RWPE1 (cell line): ENCODE measurements at regions not wholly inside any gene's neighbourhood (a gene's known extent, or its start where the extent isn't known, plus 50 kb on each side); places are given as distances from the start of the nearest gene placed in this dataset.

Source experiments
- CTCF ChIA-PET: fragments of 350-600 bp; sonication (Branson Sonifier 250); formaldehyde crosslinking; extraction: SDS; loops from one replicate; lab custom pipeline; 2021; lab: Yijun Ruan, JAX
- POLR2A ChIA-PET: fragments of 400-600 bp; formaldehyde crosslinking; extraction: SDS; loops from one replicate; lab custom pipeline; 2020; ENCODE audit warnings: antibody characterized with exemption; ENCODE audit not compliant: low non-redundant PET; lab: Yijun Ruan, JAX
- DNase-seq: peaks from one replicate; pipeline ENCODE4 v3.0.0; 2012; ENCODE audit warnings: low spot score
- H3K27ac ChIP-seq: fragments of 450-650 bp; 2 replicates; pipeline ENCODE4 v1.5.1; 2017
- TF ChIP-seq, protein P1 (sequence below): fragments of 450-650 bp; conservative IDR thresholded peaks from 2 replicates; pipeline ENCODE4 v1.5.1; 2017; ENCODE audit warnings: low read depth, mild to moderate bottlenecking

DNA sequence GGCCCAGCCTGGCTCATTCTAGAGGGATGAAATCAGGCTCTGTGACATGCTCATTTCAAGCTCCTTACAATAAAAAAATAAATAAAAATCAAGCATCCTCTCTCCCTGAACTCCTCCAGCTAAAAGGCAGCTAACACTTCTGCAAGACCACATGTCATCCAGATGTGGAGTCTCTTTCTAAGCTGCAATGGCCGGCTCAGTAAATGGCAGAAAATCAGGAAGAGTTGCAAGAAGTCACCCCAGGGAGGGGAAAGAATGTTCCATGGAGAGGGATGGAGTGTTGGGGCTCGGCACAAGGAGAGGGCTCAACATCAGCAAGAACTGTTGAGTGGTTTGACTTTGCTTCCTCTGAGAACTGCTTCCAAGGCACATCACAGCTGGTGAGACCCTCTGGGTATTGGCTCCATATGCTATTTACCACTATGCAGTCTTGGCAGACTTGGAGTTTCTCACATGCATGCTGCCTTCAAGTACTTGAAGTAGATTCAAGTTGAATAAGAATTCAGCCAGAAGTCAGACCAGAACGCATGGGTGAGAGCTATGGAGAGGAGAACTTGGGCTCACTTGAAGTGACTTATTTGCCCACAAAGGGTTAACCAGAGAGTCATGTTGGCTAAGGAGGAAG, 689.0 kb downstream of the NTRK3 start:
- no peak for DNase-seq
- ChIA-PET POLR2A (no interaction called here), CTCF (no interaction called here)
- TF ChIP-seq, protein P1, sequence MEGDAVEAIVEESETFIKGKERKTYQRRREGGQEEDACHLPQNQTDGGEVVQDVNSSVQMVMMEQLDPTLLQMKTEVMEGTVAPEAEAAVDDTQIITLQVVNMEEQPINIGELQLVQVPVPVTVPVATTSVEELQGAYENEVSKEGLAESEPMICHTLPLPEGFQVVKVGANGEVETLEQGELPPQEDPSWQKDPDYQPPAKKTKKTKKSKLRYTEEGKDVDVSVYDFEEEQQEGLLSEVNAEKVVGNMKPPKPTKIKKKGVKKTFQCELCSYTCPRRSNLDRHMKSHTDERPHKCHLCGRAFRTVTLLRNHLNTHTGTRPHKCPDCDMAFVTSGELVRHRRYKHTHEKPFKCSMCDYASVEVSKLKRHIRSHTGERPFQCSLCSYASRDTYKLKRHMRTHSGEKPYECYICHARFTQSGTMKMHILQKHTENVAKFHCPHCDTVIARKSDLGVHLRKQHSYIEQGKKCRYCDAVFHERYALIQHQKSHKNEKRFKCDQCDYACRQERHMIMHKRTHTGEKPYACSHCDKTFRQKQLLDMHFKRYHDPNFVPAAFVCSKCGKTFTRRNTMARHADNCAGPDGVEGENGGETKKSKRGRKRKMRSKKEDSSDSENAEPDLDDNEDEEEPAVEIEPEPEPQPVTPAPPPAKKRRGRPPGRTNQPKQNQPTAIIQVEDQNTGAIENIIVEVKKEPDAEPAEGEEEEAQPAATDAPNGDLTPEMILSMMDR = no peak
- H3K27ac ChIP-seq = no peak overlapping the region

GRCh38 chr15:87566236-87566635, 690.3 kb downstream of the NTRK3 start:
- CTCF ChIA-PET = no interaction called here

DNA sequence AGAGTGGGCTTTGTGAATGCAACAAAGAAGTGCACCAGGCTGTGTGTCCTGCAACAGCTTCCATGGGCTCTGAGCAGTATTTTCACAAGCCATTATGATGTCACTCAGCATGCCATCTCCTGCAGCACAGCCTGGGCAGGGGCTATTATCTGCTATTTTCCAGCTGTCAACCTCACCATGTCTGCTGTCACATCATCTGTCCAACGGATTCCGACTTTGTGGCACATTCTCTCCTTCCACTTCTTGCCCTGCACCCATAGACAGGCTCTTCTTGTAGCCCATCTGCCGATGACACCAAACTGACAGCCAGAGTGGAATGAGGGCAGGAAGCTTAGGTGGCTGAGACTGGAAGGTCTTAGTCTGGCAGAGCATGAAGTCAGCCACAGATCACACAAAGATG, 691.9 kb downstream of the NTRK3 start:
- TF ChIP-seq, protein P1 = no peak
- POLR2A ChIA-PET = no interaction called here
- DNase-seq = no peak
- CTCF ChIA-PET = no interaction called here
- H3K27ac ChIP-seq = no peak overlapping the region

More at GRCh38 chr15:87566236-87566635, 690.3 kb downstream of the NTRK3 start:
- no peak overlapping the region for H3K27ac ChIP-seq
- POLR2A ChIA-PET = no interaction called here
- DNase-seq = no peak
- TF ChIP-seq, protein P1 = no peak

DNA sequence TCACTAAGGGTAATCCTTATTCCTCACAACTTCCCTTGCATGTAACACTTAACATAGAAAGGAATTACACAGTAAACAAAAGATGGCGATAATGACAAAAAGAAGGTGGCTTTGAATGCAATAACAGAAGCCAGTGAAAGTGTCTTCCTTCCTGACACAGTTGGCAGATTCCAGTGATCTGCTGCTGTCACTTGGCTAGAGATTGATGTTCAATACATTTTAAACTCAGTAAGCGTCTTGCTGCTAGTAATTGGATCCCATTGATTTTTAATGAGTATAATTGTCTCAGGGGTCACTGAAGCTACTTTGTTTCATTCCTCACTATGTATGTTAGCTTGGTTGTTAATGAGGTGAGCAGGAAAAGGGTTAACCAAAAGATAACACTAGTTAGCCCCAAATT, 692.7 kb downstream of the NTRK3 start:
- ChIA-PET POLR2A (no interaction called here), CTCF (no interaction called here)
- TF ChIP-seq, protein P1 = no peak
- DNase-seq = no peak
- no peak overlapping the region for H3K27ac ChIP-seq

GRCh38 chr15:87562203-87562602, 694.3 kb downstream of the NTRK3 start:
- POLR2A ChIA-PET = no interaction called here
- no peak for DNase-seq
- H3K27ac ChIP-seq = no peak overlapping the region
- TF ChIP-seq, protein P1 = no peak
- CTCF ChIA-PET = no interaction called here

DNA sequence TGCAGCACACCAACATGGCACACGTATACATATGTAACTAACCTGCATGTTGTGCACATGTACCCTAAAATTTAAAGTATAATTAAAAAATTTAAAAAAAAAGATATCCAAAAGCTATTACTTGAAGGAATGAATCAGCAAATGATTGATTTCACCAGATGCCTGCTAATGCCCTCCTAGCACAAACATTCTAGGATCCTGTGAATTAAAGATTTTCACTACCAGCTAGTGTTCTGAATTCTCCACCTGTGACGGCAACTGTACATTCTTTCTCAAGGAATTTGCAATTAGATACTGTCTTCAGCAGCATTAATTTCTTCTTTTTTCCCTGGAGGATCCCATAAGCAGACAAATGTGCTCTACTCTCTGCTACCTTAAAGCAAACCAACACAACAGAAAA, 694.9 kb downstream of the NTRK3 start:
- no peak overlapping the region for H3K27ac ChIP-seq
- DNase-seq = no peak
- CTCF ChIA-PET = no interaction called here
- TF ChIP-seq, protein P1 = no peak
- POLR2A ChIA-PET = no interaction called here
